ENCODE measurements at regions not wholly inside any gene's neighbourhood (a gene's known extent, or its start where the extent isn't known, plus 50 kb on each side); places are given as distances from the start of the nearest gene placed in this dataset.

- TF ChIP-seq CTCF (IDR thresholded peaks at IDR 0.05): no peak
- TF ChIP-seq ZFX (IDR thresholded peaks at IDR 0.05; ENCODE audit: borderline replicate concordance): no peak
Observed at GRCh38 chr5:166992874-166993722, 1298.3 kb upstream of the WWC1 start.
